LoVo (cell line): ENCODE measurements at regions not wholly inside any gene's neighbourhood (a gene's known extent, or its start where the extent isn't known, plus 50 kb on each side); places are given as distances from the start of the nearest gene placed in this dataset.

ENCODE experiments used
- DNase-seq: peaks from one replicate; pipeline ENCODE4 v3.0.0-alpha.2; 2016; ENCODE audit warnings: low spot score

- no peak for DNase-seq
Measured at GRCh38 chr22:22823131-22823810, 64.3 kb upstream of the IGLL5 start.

GRCh38 chr22:22824340-22825212, 63.0 kb upstream of the IGLL5 start:
- no peak for DNase-seq

- DNase-seq: no peak
Measured at GRCh38 chr22:22825213-22825593, 62.4 kb upstream of the IGLL5 start.

- DNase-seq: no peak
Measured at GRCh38 chr22:22827187-22827939, 60.3 kb upstream of the IGLL5 start.

GRCh38 chr22:22830193-22830592, 57.4 kb upstream of the IGLL5 start:
- no peak for DNase-seq

- DNase-seq: no peak
Measured at GRCh38 chr22:22830957-22831688, 56.5 kb upstream of the IGLL5 start.

GRCh38 chr22:22833059-22833458, 54.6 kb upstream of the IGLL5 start:
- DNase-seq: no peak

- DNase-seq: no peak
Measured at GRCh38 chr22:22833488-22833887, 54.1 kb upstream of the IGLL5 start.

GRCh38 chr22:22834204-22834603, 53.4 kb upstream of the IGLL5 start:
- no peak for DNase-seq

- no peak for DNase-seq
Measured at GRCh38 chr22:22834783-22835182, 52.8 kb upstream of the IGLL5 start.

GRCh38 chr22:22835242-22835641, 52.4 kb upstream of the IGLL5 start:
- DNase-seq: no peak

- no peak for DNase-seq
Measured at GRCh38 chr22:22835771-22836291, 51.8 kb upstream of the IGLL5 start.

- DNase-seq: no peak
Measured at GRCh38 chr22:22836635-22837034, 51.0 kb upstream of the IGLL5 start.
